HFF-Myc (cell line): ENCODE measurements at regions not wholly inside any gene's neighbourhood (a gene's known extent, or its start where the extent isn't known, plus 50 kb on each side); places are given as distances from the start of the nearest gene placed in this dataset.
A peak's percentile ranks its signal among the peaks of the same experiment; 100 is the strongest.

Experiments
- DNase-seq: peaks from one replicate; pipeline ENCODE4 v3.0.0-alpha.2; 2011; ENCODE audit warnings: low read depth; ENCODE audit errors: extremely low read depth
- H3K4me3 ChIP-seq: replicated peaks from 2 replicates; pipeline ENCODE4 v1.5.1; 2011; ENCODE audit warnings: low read depth, mild to moderate bottlenecking, control low read depth, low read length
- CTCF ChIP-seq: IDR thresholded peaks from 2 replicates; pipeline ENCODE4 v1.5.1; 2012; ENCODE audit warnings: mild to moderate bottlenecking, low read depth, low read length, control low read depth; ENCODE audit errors: missing control alignments

- TF ChIP-seq CTCF, result no peak
- DNase-seq, result no peak
- H3K4me3 ChIP-seq, result no peak overlapping the region
Measured at GRCh38 chr11:114880442-114880841, 202.1 kb downstream of the NXPE2 start.

GRCh38 chr11:114883472-114883871, 205.1 kb downstream of the NXPE2 start:
- no peak for DNase-seq
- H3K4me3 ChIP-seq, result no peak overlapping the region
- TF ChIP-seq CTCF, result no peak

- no peak for DNase-seq
- no peak for TF ChIP-seq CTCF
Measured at GRCh38 chr11:114886644-114887265, 208.4 kb downstream of the NXPE2 start.

DNA sequence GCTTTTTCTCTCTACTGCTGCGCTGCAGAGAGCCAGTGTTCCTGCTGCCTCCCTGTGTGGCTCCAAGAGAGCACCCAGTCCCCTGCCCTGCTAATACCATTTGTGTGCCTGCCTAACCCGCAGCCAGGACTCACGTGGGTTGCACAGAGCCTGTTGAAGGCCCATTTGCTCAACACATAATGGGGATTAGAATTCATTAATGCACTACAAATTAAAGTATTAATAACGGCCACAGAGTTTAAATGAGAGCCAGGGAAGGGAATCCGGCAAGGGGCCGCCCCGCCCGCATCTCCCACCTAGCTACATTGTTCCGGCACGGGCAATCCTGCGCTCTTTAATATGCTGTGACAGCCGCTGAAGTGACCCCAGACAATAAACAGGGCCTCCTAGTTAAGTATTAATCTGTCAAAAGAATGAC, 211.3 kb downstream of the NXPE2 start:
- DNase-seq, result no peak
- H3K4me3 ChIP-seq, result no peak overlapping the region
- no peak for TF ChIP-seq CTCF

More at GRCh38 chr11:114886644-114887265, 208.4 kb downstream of the NXPE2 start:
- H3K4me3 ChIP-seq, result no peak overlapping the region

DNA sequence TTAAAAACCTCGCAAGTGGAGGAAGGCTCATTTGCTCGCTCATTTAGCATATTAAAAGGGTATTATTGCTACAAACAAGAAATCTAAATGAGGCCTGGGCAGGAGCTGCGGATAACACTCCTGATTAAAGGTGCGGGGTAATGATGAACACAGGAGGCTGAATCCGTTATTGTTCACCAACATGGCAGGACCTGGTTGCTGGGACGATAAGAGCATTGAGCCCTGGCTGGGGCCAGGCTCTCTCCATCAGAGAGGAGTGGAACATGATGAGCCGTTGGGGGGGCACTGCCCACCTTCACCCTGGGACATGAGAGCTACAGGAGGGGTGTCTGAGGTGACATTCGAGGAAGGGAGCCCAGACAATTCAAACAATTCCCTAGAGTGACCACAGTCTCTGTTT, 211.7 kb downstream of the NXPE2 start:
- TF ChIP-seq CTCF, result no peak
- H3K4me3 ChIP-seq, result no peak overlapping the region
- DNase-seq, result no peak

GRCh38 chr11:114891911-114892310, 213.6 kb downstream of the NXPE2 start:
- DNase-seq, result no peak
- no peak overlapping the region for H3K4me3 ChIP-seq
- TF ChIP-seq CTCF, result no peak

DNA sequence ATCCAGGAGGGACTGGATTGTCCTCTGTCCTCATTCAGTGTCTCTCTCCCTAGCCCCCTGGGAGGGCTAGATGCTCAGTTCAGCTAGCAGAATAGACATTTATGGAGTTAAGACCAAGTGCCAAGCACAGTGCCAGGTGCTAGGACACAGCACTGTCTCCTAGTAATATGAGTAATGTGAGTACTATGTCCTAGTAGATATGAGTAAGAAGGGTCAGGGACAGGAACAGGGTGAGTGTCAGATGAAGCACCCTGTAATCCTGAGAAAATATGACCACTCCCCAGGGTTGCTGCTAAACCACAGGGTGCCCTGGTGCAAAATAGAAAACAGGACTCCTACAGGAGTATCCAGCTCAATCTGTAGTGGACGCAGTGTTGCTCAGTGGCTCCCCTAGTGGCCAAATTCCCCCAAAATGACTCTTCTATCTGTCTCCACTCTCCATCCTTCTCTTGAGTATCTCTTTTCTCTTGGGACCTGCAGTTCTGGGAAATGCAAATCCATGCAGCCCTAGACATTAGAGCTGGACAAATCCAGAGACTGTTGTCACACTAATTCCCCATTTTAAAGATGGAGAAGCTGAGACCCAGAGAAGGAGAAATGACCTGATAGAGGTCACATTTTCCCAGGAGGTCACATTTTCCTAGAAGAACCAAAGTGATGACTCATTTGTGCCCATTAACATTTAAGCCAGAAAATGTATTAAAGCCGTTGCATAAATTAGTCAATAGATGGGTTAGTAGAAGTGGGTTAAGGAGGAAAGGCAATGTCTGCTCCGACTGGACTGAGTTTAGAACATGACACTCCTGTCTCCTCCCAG, 214.3 kb downstream of the NXPE2 start:
- DNase-seq, result no peak
- TF ChIP-seq CTCF, result peak; percentile 42
- H3K4me3 ChIP-seq, result no peak overlapping the region
